ENCODE measurements at regions not wholly inside any gene's neighbourhood (a gene's known extent, or its start where the extent isn't known, plus 50 kb on each side); places are given as distances from the start of the nearest gene placed in this dataset.
"Not testable (repeated sequence)": the region's sequence is repeated elsewhere in the genome, so short reads cannot be mapped to it uniquely, and the experiment has no call there.

DNA sequence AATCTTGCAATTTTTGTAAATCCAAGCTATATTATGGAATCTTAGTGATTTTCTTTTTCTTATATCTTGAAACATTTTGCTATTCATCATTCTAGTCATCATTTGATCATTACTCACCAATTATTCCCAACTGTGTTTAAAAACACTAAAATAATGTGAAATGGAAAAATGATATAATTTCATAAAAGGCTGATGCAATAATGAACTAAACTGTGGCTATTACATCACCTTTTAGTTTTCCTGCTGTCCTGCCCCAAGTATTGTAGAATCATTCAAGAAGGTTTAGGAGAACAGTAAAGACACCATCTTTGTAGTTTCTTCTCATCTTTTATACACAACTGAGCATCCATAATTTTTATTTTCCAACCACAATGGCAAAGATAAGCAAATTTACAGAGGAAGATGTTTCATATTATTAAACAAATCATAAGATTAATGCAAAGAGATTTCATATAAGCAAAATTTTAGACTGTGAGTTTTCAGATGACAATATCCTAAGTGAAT, 431.0 kb upstream of the SLC30A5 start:
- no peak for DNase-seq (ENCODE audit: low spot score)

- DNase-seq (ENCODE audit: low spot score) = no peak
Observed at GRCh38 chr5:68669864-68670575, 423.8 kb upstream of the SLC30A5 start.

DNA sequence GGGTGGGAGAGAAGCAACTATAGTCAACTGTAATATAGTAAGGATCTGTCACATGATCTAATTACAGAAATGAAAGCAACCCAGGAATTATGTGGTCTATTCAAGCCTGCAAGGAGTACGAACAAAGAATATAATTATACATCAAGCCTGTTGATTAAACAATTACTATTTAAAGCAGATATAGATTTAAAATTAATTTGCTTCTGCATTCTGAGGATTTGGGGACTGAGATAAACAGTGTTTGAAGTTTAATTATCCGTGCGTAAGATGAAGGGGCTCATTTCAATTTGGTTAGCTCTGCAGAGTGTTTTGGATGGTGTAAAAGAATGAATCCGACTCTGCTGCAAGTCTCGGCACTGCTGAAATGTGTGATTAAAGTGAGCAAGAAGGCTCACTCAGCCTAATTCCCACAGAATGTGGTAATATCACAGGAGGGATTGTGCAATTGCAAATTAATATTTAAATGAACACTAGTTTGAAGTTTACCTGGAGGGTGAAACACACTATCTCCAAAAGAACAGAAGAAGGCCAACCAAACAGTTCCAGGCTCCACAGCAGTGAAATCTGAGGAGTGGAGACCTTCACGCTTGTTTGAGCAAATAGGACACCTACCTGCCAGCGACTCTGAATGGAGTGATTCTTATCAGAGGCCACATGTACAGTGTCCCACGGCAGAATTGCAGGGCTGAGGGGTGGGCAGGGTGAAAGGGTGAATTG, 420.6 kb upstream of the SLC30A5 start:
- no peak for DNase-seq (ENCODE audit: low spot score)

- DNase-seq (ENCODE audit: low spot score) = no peak
Observed at GRCh38 chr5:68673823-68674180, 420.0 kb upstream of the SLC30A5 start.

DNA sequence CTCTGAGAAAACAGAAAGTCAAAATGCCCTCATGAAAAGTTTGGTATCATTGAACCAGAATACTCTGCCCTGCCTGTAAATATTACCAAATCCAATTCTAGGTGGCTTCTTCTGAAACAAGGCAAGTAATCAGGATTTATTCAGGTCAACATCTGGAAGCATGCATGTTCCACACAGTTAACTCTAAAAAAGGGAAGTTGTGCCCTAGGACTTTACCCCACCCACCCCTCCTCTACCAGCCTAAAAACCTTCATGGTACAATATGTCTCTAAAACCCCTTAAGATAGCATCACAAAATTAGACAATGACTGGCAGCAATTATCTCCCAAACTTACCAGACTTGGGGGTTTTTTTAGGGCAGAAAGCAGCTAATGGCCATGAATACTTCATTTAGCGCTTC, 414.8 kb upstream of the SLC30A5 start:
- no peak for DNase-seq (ENCODE audit: low spot score)

GRCh38 chr5:68680366-68680765, 413.4 kb upstream of the SLC30A5 start:
- no peak for DNase-seq (ENCODE audit: low spot score)

DNA sequence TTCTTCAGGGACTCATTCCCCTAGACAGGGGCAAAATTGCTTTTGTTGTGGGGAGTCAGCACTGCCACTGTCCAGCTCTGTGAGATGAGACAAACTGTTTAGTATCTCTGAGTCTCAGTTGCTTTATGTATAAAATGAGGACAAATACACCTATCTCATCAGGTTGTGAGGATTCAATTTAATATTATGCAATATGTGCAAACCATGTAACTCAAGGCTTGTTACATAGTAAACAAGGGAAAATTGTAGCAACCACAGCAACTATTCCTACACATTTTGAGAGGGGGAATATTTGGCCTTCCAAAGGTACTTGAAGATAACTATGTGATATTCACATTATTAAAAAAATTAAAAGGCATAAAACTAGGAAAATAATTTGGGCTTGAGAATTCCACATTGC, 411.9 kb upstream of the SLC30A5 start:
- DNase-seq (ENCODE audit: low spot score) = no peak

GRCh38 chr5:68682400-68683160, 411.2 kb upstream of the SLC30A5 start:
- DNase-seq (ENCODE audit: low spot score) = no peak

GRCh38 chr5:68683632-68684036, 410.2 kb upstream of the SLC30A5 start:
- no peak for DNase-seq (ENCODE audit: low spot score)

GRCh38 chr5:68685863-68686262, 408.0 kb upstream of the SLC30A5 start:
- no peak for DNase-seq (ENCODE audit: low spot score)

DNA sequence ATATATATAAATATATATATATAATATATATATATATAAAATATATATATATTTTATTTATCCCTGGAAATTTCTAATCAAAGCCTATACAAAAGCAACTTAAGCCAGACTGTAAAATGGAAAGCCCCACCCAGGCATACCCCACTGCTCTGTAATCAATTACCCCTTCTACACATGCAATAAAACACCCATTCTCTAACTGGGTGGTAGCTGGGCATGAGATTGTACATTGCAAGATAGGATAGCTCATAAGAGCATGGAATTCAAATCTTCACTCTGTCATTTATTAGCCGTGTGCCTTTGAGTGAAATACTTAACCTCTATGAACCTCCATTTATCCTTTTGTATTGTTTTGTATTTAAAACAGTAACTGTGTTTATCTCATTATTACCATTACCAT, 405.3 kb upstream of the SLC30A5 start:
- no peak for DNase-seq (ENCODE audit: low spot score)

- no peak for DNase-seq (ENCODE audit: low spot score)
Observed at GRCh38 chr5:68689010-68689409, 404.8 kb upstream of the SLC30A5 start.

GRCh38 chr5:68691874-68692273, 401.9 kb upstream of the SLC30A5 start:
- DNase-seq (ENCODE audit: low spot score) = not testable (repeated sequence)

DNA sequence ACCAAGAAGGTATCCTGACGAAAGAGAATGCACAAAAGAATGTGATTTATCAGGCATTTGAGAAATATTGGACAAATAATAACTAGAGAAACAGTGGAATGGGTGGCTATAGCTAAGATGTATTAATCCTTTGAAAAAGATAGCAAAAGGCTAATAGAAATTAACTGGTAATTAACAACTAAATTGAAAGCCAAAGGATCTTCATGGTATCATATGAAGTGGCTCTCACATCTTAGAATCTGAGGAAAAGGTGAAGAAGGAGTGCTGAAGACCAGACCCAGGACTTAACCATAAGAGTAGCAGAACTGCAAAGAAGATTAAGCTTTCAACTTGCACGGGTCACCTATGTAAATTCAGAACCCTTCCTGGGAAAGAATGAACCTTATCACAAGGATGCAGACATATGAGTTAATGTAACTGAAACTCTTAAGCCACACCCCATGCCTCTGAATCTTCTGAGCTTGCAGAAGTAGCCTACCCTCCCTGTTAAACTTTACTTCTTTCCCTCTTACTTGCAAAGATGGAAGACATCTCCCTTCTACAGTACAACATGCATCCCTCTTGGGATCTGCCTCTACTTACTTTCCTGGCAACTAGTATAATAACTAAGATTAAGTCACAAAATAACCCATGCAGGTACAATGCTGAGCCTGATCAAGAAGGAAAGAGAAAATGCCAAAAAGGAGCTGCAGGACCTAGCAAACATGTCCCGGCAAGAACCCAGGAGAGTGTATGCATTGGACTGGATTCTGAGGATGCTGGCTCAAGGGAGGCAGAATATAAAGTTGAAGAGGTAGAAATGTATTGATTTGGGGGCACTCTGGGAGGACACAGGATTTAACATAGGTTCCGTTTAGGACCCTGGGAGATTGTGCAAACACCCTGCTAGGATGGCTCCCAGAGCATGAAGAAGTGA, 395.5 kb upstream of the SLC30A5 start:
- DNase-seq (ENCODE audit: low spot score) = no peak

GRCh38 chr5:68699966-68700365, 393.8 kb upstream of the SLC30A5 start:
- DNase-seq (ENCODE audit: low spot score) = no peak

DNA sequence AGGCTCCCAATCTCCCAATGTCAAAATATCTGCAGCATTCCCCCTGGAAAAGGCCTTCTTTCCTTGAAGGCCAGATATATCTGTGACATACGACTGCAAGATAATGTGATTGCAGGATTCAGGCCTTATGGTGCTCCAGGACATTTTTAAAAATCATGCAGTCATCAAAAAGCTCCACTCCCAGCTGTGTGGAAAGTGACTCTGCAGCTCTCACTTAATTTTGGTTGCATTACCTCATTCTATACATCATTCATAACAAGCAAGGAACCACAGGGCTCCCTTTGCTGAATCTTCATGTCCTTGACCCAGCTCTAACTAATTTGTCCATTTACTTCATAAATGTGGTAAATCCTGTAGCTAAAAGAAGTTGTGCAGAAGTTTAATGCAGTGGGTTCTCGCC, 386.2 kb upstream of the SLC30A5 start:
- no peak for DNase-seq (ENCODE audit: low spot score)

DNA sequence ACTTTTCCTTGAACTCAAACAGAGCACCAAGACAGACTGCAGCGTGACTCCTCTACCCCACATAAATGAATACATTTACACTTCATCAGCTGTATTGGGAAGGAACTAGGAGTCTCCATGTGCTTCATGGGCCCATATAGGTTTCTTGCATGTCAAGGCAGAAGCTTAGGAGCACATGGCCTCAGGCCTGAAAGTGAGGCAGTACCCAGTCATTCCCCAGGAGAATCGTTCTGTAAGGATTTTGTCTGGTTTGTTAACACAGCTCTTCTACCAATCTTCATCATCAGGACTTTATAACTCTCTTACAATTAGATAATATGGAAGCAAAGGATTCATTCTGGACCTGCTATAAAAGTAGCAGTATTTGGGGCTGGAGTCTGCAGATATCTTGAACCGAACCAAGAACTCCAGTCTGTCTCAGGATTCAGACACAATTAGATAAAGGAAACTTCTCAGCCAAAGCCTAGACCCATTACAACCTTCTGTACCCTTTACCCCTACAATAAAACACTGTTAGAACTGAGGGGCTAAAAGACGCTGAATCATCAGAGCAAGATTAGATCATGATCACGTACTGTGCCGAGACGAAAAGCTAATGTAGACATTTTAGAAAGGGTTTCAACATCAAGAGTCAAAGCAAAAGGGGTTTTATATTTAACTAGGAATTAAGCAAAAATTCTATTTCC, 385.5 kb upstream of the SLC30A5 start:
- no peak for DNase-seq (ENCODE audit: low spot score)

DNA sequence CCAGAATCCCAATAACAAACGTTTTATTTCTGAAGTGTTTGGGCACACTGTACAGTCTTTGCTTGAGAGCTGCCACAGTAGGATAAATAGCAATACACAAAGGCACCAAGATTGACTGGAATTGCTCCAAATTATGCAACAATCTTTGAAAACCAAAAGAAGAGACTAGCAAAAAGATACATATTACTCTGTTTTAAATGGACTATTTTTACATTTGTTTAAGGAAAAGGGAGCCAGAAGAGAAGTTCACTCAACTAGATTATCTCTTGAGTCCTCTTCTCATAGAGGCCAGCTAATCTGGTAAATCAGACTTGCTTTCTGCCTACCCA, 385.0 kb upstream of the SLC30A5 start:
- DNase-seq (ENCODE audit: low spot score) = no peak

GRCh38 chr5:68709239-68709638, 384.6 kb upstream of the SLC30A5 start:
- DNase-seq (ENCODE audit: low spot score) = peak; percentile 35

GRCh38 chr5:68710514-68710913, 383.3 kb upstream of the SLC30A5 start:
- no peak for DNase-seq (ENCODE audit: low spot score)

All from D341Med (cell line).